ENCODE measurements at regions not wholly inside any gene's neighbourhood (a gene's known extent, or its start where the extent isn't known, plus 50 kb on each side); places are given as distances from the start of the nearest gene placed in this dataset.

- TF ChIP-seq CTCF (IDR thresholded peaks at IDR 0.05) (no peak), POLR2A (IDR thresholded peaks at IDR 0.05) (no peak)
Measured at GRCh38 chr18:45398448-45398847, 216.8 kb upstream of the SLC14A2 start.

All from right lobe of liver (tissue), 4 donors.